SHP77 treated with DMSO at 0.1 percent for 48 hours (cell line): ENCODE measurements at regions not wholly inside any gene's neighbourhood (a gene's known extent, or its start where the extent isn't known, plus 50 kb on each side); places are given as distances from the start of the nearest gene placed in this dataset.

ENCODE experiments used
- DNase-seq: peaks from one replicate; lab custom pipeline; 2025; lab: John Stamatoyannopoulos, UW

GRCh38 chr6:115060581-115060980 lies 717.8 kb upstream of the HS3ST5 start:
- no peak for DNase-seq

- peak; percentile 90 for DNase-seq
These were observed 715.8 kb upstream of the HS3ST5 start for GRCh38 chr6:115058414-115059211.

GRCh38 chr6:115055579-115055978 lies 712.8 kb upstream of the HS3ST5 start:
- no peak for DNase-seq

- DNase-seq = peak; percentile 75
These were observed 711.4 kb upstream of the HS3ST5 start for GRCh38 chr6:115054242-115054641.

GRCh38 chr6:115053169-115053860 lies 710.5 kb upstream of the HS3ST5 start:
- DNase-seq = no peak

GRCh38 chr6:115016593-115016992 lies 673.8 kb upstream of the HS3ST5 start:
- DNase-seq = no peak

- no peak for DNase-seq
These were observed 662.2 kb upstream of the HS3ST5 start for GRCh38 chr6:115004982-115005381.

- DNase-seq = no peak
These were observed 661.4 kb upstream of the HS3ST5 start for GRCh38 chr6:115004204-115004603.

GRCh38 chr6:115001731-115002350 lies 659.0 kb upstream of the HS3ST5 start:
- no peak for DNase-seq

GRCh38 chr6:115000736-115001135 lies 657.9 kb upstream of the HS3ST5 start:
- no peak for DNase-seq

GRCh38 chr6:114998492-114998891 lies 655.7 kb upstream of the HS3ST5 start:
- DNase-seq = no peak

- no peak for DNase-seq
These were observed 655.0 kb upstream of the HS3ST5 start for GRCh38 chr6:114997813-114998292.

GRCh38 chr6:114995526-114995925 lies 652.7 kb upstream of the HS3ST5 start:
- DNase-seq = no peak

- no peak for DNase-seq
These were observed 646.6 kb upstream of the HS3ST5 start for GRCh38 chr6:114989279-114989964.

- DNase-seq = no peak
These were observed 644.5 kb upstream of the HS3ST5 start for GRCh38 chr6:114987281-114987680.

- DNase-seq = no peak
These were observed 612.5 kb upstream of the HS3ST5 start for GRCh38 chr6:114955363-114955762.

- no peak for DNase-seq
These were observed 609.4 kb upstream of the HS3ST5 start for GRCh38 chr6:114952229-114952628.

GRCh38 chr6:114945392-114945791 lies 602.6 kb upstream of the HS3ST5 start:
- DNase-seq = no peak

GRCh38 chr6:114941078-114941477 lies 598.3 kb upstream of the HS3ST5 start:
- no peak for DNase-seq

GRCh38 chr6:114940181-114940580 lies 597.4 kb upstream of the HS3ST5 start:
- no peak for DNase-seq

GRCh38 chr6:114939630-114940029 lies 596.8 kb upstream of the HS3ST5 start:
- DNase-seq = no peak

- DNase-seq = no peak
These were observed 593.3 kb upstream of the HS3ST5 start for GRCh38 chr6:114936080-114936479.
